SU-DHL-6 (cell line): ENCODE measurements at regions not wholly inside any gene's neighbourhood (a gene's known extent, or its start where the extent isn't known, plus 50 kb on each side); places are given as distances from the start of the nearest gene placed in this dataset.

Experiments
- CTCF ChIP-seq: fragments of 200-600 bp; sonication (generic); IDR thresholded peaks from one replicate; pipeline ENCODE4 v1.5.1; 2017; ENCODE audit warnings: antibody characterized with exemption, mild to moderate bottlenecking, low read length, moderate library complexity; ENCODE audit not compliant: insufficient read depth, poor library complexity, severe bottlenecking
- EZH2phosphoT487 ChIP-seq: fragments of 200-600 bp; sonication (generic), shearing (Covaris generic); conservative IDR thresholded peaks from 2 replicates; pipeline ENCODE4 v1.6.1; 2018; ENCODE audit warnings: mild to moderate bottlenecking, antibody characterized with exemption, low read length, moderate library complexity, mixed read lengths

GRCh38 chr2:375270-375955 lies 87.5 kb upstream of the ALKAL2 start:
- no peak for TF ChIP-seq CTCF
- TF ChIP-seq EZH2phosphoT487 = no peak
